SU-DHL-6 (cell line): ENCODE measurements at regions not wholly inside any gene's neighbourhood (a gene's known extent, or its start where the extent isn't known, plus 50 kb on each side); places are given as distances from the start of the nearest gene placed in this dataset.
"Not testable (repeated sequence)": the region's sequence is repeated elsewhere in the genome, so short reads cannot be mapped to it uniquely, and the experiment has no call there.

Experiments
- H2AFZ ChIP-seq: fragments of 200-600 bp; sonication (generic); 2 replicates; pipeline ENCODE4 v1.6.1; 2014; ENCODE audit warnings: low read depth, mild to moderate bottlenecking, moderate library complexity, mixed read lengths, antibody characterized with exemption, low read length; ENCODE audit not compliant: severe bottlenecking
- H3F3A ChIP-seq: fragments of 200-600 bp; shearing (Covaris generic); 2 replicates; pipeline ENCODE4 v1.6.0; 2016; ENCODE audit warnings: antibody characterized with exemption, mild to moderate bottlenecking; ENCODE audit not compliant: insufficient read depth
- H3K27ac ChIP-seq: fragments of 200-600 bp; sonication (generic); 2 replicates; pipeline ENCODE4 v1.5.1; 2016; ENCODE audit warnings: low read depth, mild to moderate bottlenecking, low read length, moderate library complexity, mixed read lengths
- H3K27me3 ChIP-seq: fragments of 200-600 bp; sonication (generic), shearing (Covaris generic); 2 replicates; pipeline ENCODE4 v1.6.0; 2014; ENCODE audit warnings: mild to moderate bottlenecking, low read length
- H3K36me3 ChIP-seq: fragments of 200-600 bp; sonication (generic); 2 replicates; pipeline ENCODE4 v1.6.1; 2014; ENCODE audit warnings: mild to moderate bottlenecking, low read length, mixed read lengths
- H3K4me2 ChIP-seq: fragments of 300-600, 200-600 bp; shearing (Covaris generic), sonication (generic); 2 replicates; pipeline ENCODE4 v1.6.0; 2014; ENCODE audit warnings: low read length, low read depth, mild to moderate bottlenecking; ENCODE audit not compliant: poor library complexity, severe bottlenecking
- H3K4me3 ChIP-seq: fragments of 200-600 bp; sonication (generic); 2 replicates; pipeline ENCODE4 v1.5.1; 2014; ENCODE audit warnings: antibody characterized with exemption, low read length, mild to moderate bottlenecking, mixed read lengths; ENCODE audit not compliant: insufficient read depth, poor library complexity, severe bottlenecking
- H3K79me2 ChIP-seq: fragments of 200-600 bp; sonication (generic); 2 replicates; pipeline ENCODE4 v1.6.1; 2014; ENCODE audit warnings: mild to moderate bottlenecking, low read length, moderate library complexity; ENCODE audit not compliant: insufficient read depth
- H3K9ac ChIP-seq: fragments of 200-600 bp; sonication (generic); 2 replicates; pipeline ENCODE4 v1.7.0; 2014; ENCODE audit warnings: mild to moderate bottlenecking, low read length
- H3K9me2 ChIP-seq: fragments of 200-600 bp; sonication (generic); replicated peaks from 2 replicates; pipeline ENCODE4 v1.6.1; 2014; ENCODE audit warnings: low read length; ENCODE audit not compliant: insufficient read depth
- H3K9me3 ChIP-seq: fragments of 200-600 bp; sonication (generic); 2 replicates; pipeline ENCODE4 v1.6.1; 2014; ENCODE audit warnings: low read length, mixed read lengths; ENCODE audit not compliant: insufficient read depth
- H4K20me1 ChIP-seq: fragments of 200-600 bp; sonication (generic); 2 replicates; pipeline ENCODE4 v1.6.1; 2014; ENCODE audit warnings: low read depth, mild to moderate bottlenecking, antibody characterized with exemption, low read length, moderate library complexity, mixed read lengths
- CTCF ChIP-seq: fragments of 200-600 bp; sonication (generic); IDR thresholded peaks from one replicate; pipeline ENCODE4 v1.5.1; 2017; ENCODE audit warnings: antibody characterized with exemption, mild to moderate bottlenecking, low read length, moderate library complexity; ENCODE audit not compliant: insufficient read depth, poor library complexity, severe bottlenecking
- EZH2phosphoT487 ChIP-seq: fragments of 200-600 bp; sonication (generic), shearing (Covaris generic); conservative IDR thresholded peaks from 2 replicates; pipeline ENCODE4 v1.6.1; 2018; ENCODE audit warnings: mild to moderate bottlenecking, antibody characterized with exemption, low read length, moderate library complexity, mixed read lengths

GRCh38 chr5:17064241-17064640 lies 128.2 kb upstream of the MYO10 start:
- no peaks in the 10 kb centered on the region for H3K36me3 ChIP-seq
- H3K27ac ChIP-seq: no peak overlapping the region

GRCh38 chr5:17065458-17065857 lies 129.4 kb upstream of the MYO10 start:
- Histone ChIP-seq H3K36me3 (no peaks in the 10 kb centered on the region), H3K9me2 (no peaks in the 10 kb centered on the region), H4K20me1 (no peaks in the 10 kb centered on the region), H3K9me3 (no peaks in the 10 kb centered on the region), H3K4me2 (no peak overlapping the region), H3F3A (no peaks in the 10 kb centered on the region), H3K4me3 (no peak overlapping the region), H2AFZ (no peak overlapping the region), H3K27me3 (no peaks in the 10 kb centered on the region), H3K27ac (no peak overlapping the region), H3K9ac (no peak overlapping the region), H3K79me2 (no peaks in the 10 kb centered on the region)
- no peak for TF ChIP-seq EZH2phosphoT487
- no peak for TF ChIP-seq CTCF

More at GRCh38 chr5:17064241-17064640, 128.2 kb upstream of the MYO10 start:
- Histone ChIP-seq H3K4me3 (no peak overlapping the region), H3K9ac (no peak overlapping the region), H4K20me1 (no peaks in the 10 kb centered on the region), H3K9me3 (no peaks in the 10 kb centered on the region), H3K4me2 (no peak overlapping the region), H2AFZ (no peak overlapping the region), H3K27me3 (no peaks in the 10 kb centered on the region), H3K9me2 (no peaks in the 10 kb centered on the region), H3K79me2 (no peaks in the 10 kb centered on the region), H3F3A (no peaks in the 10 kb centered on the region)
- no peak for TF ChIP-seq CTCF
- no peak for TF ChIP-seq EZH2phosphoT487

- H3K27ac ChIP-seq, H3K79me2 ChIP-seq, H3K9me3 ChIP-seq, H3K4me3 ChIP-seq, H3F3A ChIP-seq, H4K20me1 ChIP-seq, H3K27me3 ChIP-seq, H3K36me3 ChIP-seq, H2AFZ ChIP-seq, H3K9ac ChIP-seq, H3K9me2 ChIP-seq, H3K4me2 ChIP-seq: not testable (repeated sequence)
Observed at GRCh38 chr5:17066026-17066425, 129.9 kb upstream of the MYO10 start.

GRCh38 chr5:17067657-17068392 lies 131.7 kb upstream of the MYO10 start:
- H3K79me2 ChIP-seq: no peaks in the 10 kb centered on the region
- H4K20me1 ChIP-seq: no peaks in the 10 kb centered on the region
- H2AFZ ChIP-seq: no peak overlapping the region
- H3K9me3 ChIP-seq: no peaks in the 10 kb centered on the region
- H3K27me3 ChIP-seq: no peaks in the 10 kb centered on the region
- no peaks in the 10 kb centered on the region for H3K9me2 ChIP-seq
- no peak overlapping the region for H3K27ac ChIP-seq
- no peak overlapping the region for H3K9ac ChIP-seq
- H3K4me2 ChIP-seq: no peak overlapping the region
- H3F3A ChIP-seq: no peaks in the 10 kb centered on the region
- no peak for TF ChIP-seq EZH2phosphoT487
- no peak for TF ChIP-seq CTCF
- no peak overlapping the region for H3K4me3 ChIP-seq
- H3K36me3 ChIP-seq: no peaks in the 10 kb centered on the region
